ENCODE measurements at regions not wholly inside any gene's neighbourhood (a gene's known extent, or its start where the extent isn't known, plus 50 kb on each side); places are given as distances from the start of the nearest gene placed in this dataset.

- Mint-ChIP-seq H3K9me3 (no peaks in the 10 kb centered on the region), H3K27ac (no peak overlapping the region), H3K4me3 (no peak overlapping the region), H3K27me3 (peaks cover 8 to 24% (median 15%) of the 10 kb centered on the region in 5 donors), H3K36me3 (no peaks in the 10 kb centered on the region), H3K4me1 (no peaks in the 10 kb centered on the region)
- DNase-seq (no peak), ATAC-seq (no peak)
- POLR2A ChIA-PET = no interaction called here
Measured at GRCh38 chr17:62876063-62876462, 67.9 kb upstream of the MARCHF10 start.

GRCh38 chr17:62875296-62875695, 67.2 kb upstream of the MARCHF10 start:
- peaks cover 8 to 24% (median 15%) of the 10 kb centered on the region in 5 donors for H3K27me3 Mint-ChIP-seq
- DNase-seq = no peak
- no peaks in the 10 kb centered on the region for H3K36me3 Mint-ChIP-seq
- H3K4me1 Mint-ChIP-seq = no peaks in the 10 kb centered on the region
- no peak for ATAC-seq
- POLR2A ChIA-PET = no interaction called here
- H3K27ac Mint-ChIP-seq = no peak overlapping the region
- H3K9me3 Mint-ChIP-seq = no peaks in the 10 kb centered on the region
- H3K4me3 Mint-ChIP-seq = no peak overlapping the region

DNA sequence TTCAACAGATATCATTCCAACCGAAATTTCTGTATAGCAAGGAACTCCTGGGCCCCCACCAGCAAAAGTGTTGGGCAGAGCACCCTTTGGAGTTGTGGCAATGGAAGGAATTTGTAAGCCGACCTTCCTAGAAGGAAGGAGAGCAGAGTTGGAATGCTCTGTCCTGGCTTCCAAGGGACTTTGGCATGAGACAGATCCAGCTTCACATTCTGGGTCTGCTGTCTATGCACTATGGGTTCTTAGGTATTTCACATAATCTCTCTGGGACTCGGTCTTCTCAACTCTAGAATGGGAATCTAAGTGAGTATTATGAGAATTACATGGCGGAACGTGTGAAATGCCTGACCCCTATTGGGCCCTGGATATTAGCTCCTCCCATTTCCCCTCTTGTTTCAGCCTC, 63.2 kb upstream of the MARCHF10 start:
- Mint-ChIP-seq H3K4me3 (no peak overlapping the region), H3K36me3 (no peaks in the 10 kb centered on the region), H3K4me1 (no peaks in the 10 kb centered on the region), H3K27me3 (peaks cover 16 to 34% (median 19%) of the 10 kb centered on the region in 5 donors), H3K9me3 (no peaks in the 10 kb centered on the region), H3K27ac (no peak overlapping the region)
- POLR2A ChIA-PET = no interaction called here
- no peak for ATAC-seq
- no peak for DNase-seq

GRCh38 chr17:62870552-62870971, 62.4 kb upstream of the MARCHF10 start:
- H3K4me1 Mint-ChIP-seq = no peaks in the 10 kb centered on the region
- no peak overlapping the region for H3K4me3 Mint-ChIP-seq
- no peaks in the 10 kb centered on the region for H3K9me3 Mint-ChIP-seq
- H3K27ac Mint-ChIP-seq = no peak overlapping the region
- POLR2A ChIA-PET = interaction anchor here (0.6 kb wide), 1 partner anchor 131 kb away, joined by 3 read pairs; no protein-coding TSS in a partner anchor
- ATAC-seq = no peak
- H3K36me3 Mint-ChIP-seq = no peaks in the 10 kb centered on the region
- DNase-seq = no peak
- H3K27me3 Mint-ChIP-seq = peaks cover 14 to 33% (median 19%) of the 10 kb centered on the region in 5 donors

- H3K27ac Mint-ChIP-seq = no peak overlapping the region
- DNase-seq (no peak), ATAC-seq (no peak)
- peaks cover 12 to 32% (median 16%) of the 10 kb centered on the region in 5 donors for H3K27me3 Mint-ChIP-seq
- no peaks in the 10 kb centered on the region for H3K36me3 Mint-ChIP-seq
- no peaks in the 10 kb centered on the region for H3K9me3 Mint-ChIP-seq
- no peak overlapping the region for H3K4me3 Mint-ChIP-seq
- H3K4me1 Mint-ChIP-seq = no peaks in the 10 kb centered on the region
- POLR2A ChIA-PET = interaction anchor here (0.6 kb wide), 1 partner anchor 130 kb away, joined by 3 read pairs; no protein-coding TSS in a partner anchor
Measured at GRCh38 chr17:62870030-62870541, 62.0 kb upstream of the MARCHF10 start.

- Mint-ChIP-seq H3K36me3 (no peaks in the 10 kb centered on the region), H3K27ac (no peak overlapping the region), H3K4me3 (no peak overlapping the region), H3K4me1 (no peaks in the 10 kb centered on the region), H3K9me3 (no peaks in the 10 kb centered on the region), H3K27me3 (peaks cover 6 to 27% (median 9%) of the 10 kb centered on the region in 5 donors)
- POLR2A ChIA-PET = no interaction called here
- ATAC-seq (no peak), DNase-seq (no peak)
Measured at GRCh38 chr17:62868723-62869122, 60.6 kb upstream of the MARCHF10 start.

DNA sequence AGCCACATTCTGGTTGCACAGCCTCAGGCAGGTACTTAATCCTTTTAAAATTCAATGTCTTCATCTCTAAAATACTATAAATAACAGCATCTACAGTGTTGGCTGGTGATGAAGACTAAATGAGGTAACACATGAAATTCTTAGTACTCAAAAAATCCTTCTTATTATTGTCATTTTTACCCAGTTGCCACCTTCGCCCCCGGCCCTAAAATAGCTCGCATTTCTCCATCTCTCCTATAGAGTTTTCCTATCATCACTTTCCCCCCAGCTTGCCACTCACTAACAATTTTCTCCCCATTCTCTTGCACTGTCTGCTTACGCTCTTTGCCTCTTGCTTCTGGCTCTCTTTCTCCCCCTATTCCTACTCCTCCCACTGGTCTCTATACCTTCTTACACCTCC, 59.9 kb upstream of the MARCHF10 start:
- Mint-ChIP-seq H3K27me3 (peaks cover 6 to 34% (median 10%) of the 10 kb centered on the region in 5 donors), H3K4me1 (no peaks in the 10 kb centered on the region), H3K27ac (no peak overlapping the region), H3K4me3 (no peak overlapping the region), H3K36me3 (no peaks in the 10 kb centered on the region), H3K9me3 (no peaks in the 10 kb centered on the region)
- ATAC-seq (no peak), DNase-seq (no peak)
- POLR2A ChIA-PET = no interaction called here

GRCh38 chr17:62867303-62867702, 59.2 kb upstream of the MARCHF10 start:
- Mint-ChIP-seq H3K9me3 (no peaks in the 10 kb centered on the region), H3K4me3 (no peak overlapping the region), H3K36me3 (no peaks in the 10 kb centered on the region), H3K27ac (no peak overlapping the region), H3K27me3 (peaks cover 6 to 34% (median 10%) of the 10 kb centered on the region in 5 donors), H3K4me1 (no peaks in the 10 kb centered on the region)
- no peak for ATAC-seq
- POLR2A ChIA-PET = no interaction called here
- no peak for DNase-seq

- no peak for ATAC-seq
- no peaks in the 10 kb centered on the region for H3K9me3 Mint-ChIP-seq
Measured at GRCh38 chr17:62866471-62866870, 58.4 kb upstream of the MARCHF10 start.

DNA sequence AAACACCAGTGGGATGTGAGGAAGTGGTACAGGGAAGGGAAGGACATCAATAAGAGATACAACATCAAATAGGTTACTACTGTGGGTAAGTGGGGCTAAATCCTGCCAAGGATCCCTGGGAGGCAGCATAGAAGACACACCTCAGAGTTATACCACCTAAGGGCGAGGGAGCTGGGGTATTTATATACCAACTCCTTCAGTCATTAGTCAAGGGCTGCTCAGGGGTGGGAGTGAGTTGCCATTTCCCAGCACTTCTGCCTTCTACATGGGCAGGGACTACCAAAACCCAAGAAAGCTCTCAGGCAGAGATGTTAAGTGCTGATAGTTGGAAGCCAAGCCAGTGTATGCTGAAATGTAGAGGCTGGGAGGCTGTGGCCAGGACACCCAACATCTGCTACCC, 57.5 kb upstream of the MARCHF10 start:
- H3K36me3 Mint-ChIP-seq = no peaks in the 10 kb centered on the region
- POLR2A ChIA-PET = no interaction called here
- no peak overlapping the region for H3K4me3 Mint-ChIP-seq
- no peaks in the 10 kb centered on the region for H3K9me3 Mint-ChIP-seq
- H3K27me3 Mint-ChIP-seq = peaks cover 6 to 34% (median 20%) of the 10 kb centered on the region in 5 donors
- DNase-seq = no peak
- no peak for ATAC-seq
- no peaks in the 10 kb centered on the region for H3K4me1 Mint-ChIP-seq
- no peak overlapping the region for H3K27ac Mint-ChIP-seq

More at GRCh38 chr17:62866471-62866870, 58.4 kb upstream of the MARCHF10 start:
- no peak for DNase-seq
- Mint-ChIP-seq H3K27ac (no peak overlapping the region), H3K4me1 (no peaks in the 10 kb centered on the region), H3K27me3 (peaks cover 6 to 34% (median 14%) of the 10 kb centered on the region in 5 donors), H3K36me3 (no peaks in the 10 kb centered on the region), H3K4me3 (no peak overlapping the region)
- POLR2A ChIA-PET = no interaction called here

- no peak overlapping the region for H3K27ac Mint-ChIP-seq
- no peaks in the 10 kb centered on the region for H3K9me3 Mint-ChIP-seq
- no peaks in the 10 kb centered on the region for H3K4me1 Mint-ChIP-seq
- no peak overlapping the region for H3K4me3 Mint-ChIP-seq
- DNase-seq (no peak), ATAC-seq (no peak)
- peaks cover 2 to 19% (median 16%) of the 10 kb centered on the region in 5 donors for H3K27me3 Mint-ChIP-seq
- POLR2A ChIA-PET = no interaction called here
- H3K36me3 Mint-ChIP-seq = no peaks in the 10 kb centered on the region
Measured at GRCh38 chr17:62862251-62862650, 54.1 kb upstream of the MARCHF10 start.

GRCh38 chr17:62860962-62861873, 53.1 kb upstream of the MARCHF10 start:
- H3K27me3 Mint-ChIP-seq = peaks cover 2 to 15% (median 9%) of the 10 kb centered on the region in 5 donors
- no peaks in the 10 kb centered on the region for H3K36me3 Mint-ChIP-seq
- POLR2A ChIA-PET = no interaction called here
- H3K9me3 Mint-ChIP-seq = no peaks in the 10 kb centered on the region
- ATAC-seq (no peak), DNase-seq (no peak)
- H3K27ac Mint-ChIP-seq = no peak overlapping the region
- no peak overlapping the region for H3K4me3 Mint-ChIP-seq
- H3K4me1 Mint-ChIP-seq = no peaks in the 10 kb centered on the region

DNA sequence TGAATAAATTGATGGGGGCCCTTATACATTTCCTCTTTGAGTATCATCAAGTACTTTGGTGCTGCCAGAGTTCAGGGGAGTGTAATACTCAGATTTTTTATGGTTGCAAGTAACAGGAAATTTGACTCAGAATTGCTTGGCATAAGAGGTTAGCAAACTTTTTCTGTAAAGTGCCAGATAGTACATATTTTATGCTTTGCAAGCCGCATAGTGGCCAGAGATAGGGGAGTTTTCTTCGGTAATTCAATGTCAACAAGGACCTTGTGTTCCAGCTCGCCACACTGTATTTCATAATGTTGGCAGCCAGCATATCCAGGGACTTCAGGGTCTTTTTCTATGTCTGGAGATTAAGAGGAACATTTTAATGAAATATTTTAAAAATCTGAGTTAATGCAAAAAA, 51.0 kb upstream of the MARCHF10 start:
- Mint-ChIP-seq H3K9me3 (no peaks in the 10 kb centered on the region), H3K36me3 (no peaks in the 10 kb centered on the region), H3K4me3 (no peak overlapping the region), H3K4me1 (no peaks in the 10 kb centered on the region), H3K27me3 (peaks cover 2 to 15% (median 9%) of the 10 kb centered on the region in 5 donors), H3K27ac (no peak overlapping the region)
- no peak for DNase-seq
- POLR2A ChIA-PET = no interaction called here
- ATAC-seq = no peak
